Stimulated activated CD4-positive, alpha-beta T cell treated with anti-CD3 and anti-CD28 coated beads, Interleukin-12 subunit alpha, Interleukin-12 subunit beta, amount 100 ng/mL, for 4 hours (primary cell): ENCODE measurements at regions not wholly inside any gene's neighbourhood (a gene's known extent, or its start where the extent isn't known, plus 50 kb on each side); places are given as distances from the start of the nearest gene placed in this dataset.
"Not testable (repeated sequence)": the region's sequence is repeated elsewhere in the genome, so short reads cannot be mapped to it uniquely, and the experiment has no call there.

Experiments used
- DNase-seq: peaks from one replicate; pipeline ENCODE4 v3.0.0-alpha.2; 2020

- DNase-seq = no peak
These were observed 101.7 kb upstream of the SEC14L1 start for GRCh38 chr17:77038884-77039555.

GRCh38 chr17:77042476-77043231 is 98.1 kb upstream of the SEC14L1 start:
- no peak for DNase-seq

GRCh38 chr17:77045441-77046041 is 95.2 kb upstream of the SEC14L1 start:
- no peak for DNase-seq

GRCh38 chr17:77049440-77049839 is 91.3 kb upstream of the SEC14L1 start:
- DNase-seq = no peak

GRCh38 chr17:77050901-77051300 is 89.9 kb upstream of the SEC14L1 start:
- not testable (repeated sequence) for DNase-seq

GRCh38 chr17:77054936-77055335 is 85.8 kb upstream of the SEC14L1 start:
- no peak for DNase-seq

- no peak for DNase-seq
These were observed 85.3 kb upstream of the SEC14L1 start for GRCh38 chr17:77055453-77055852.

- DNase-seq = no peak
These were observed 82.8 kb upstream of the SEC14L1 start for GRCh38 chr17:77058016-77058415.

- DNase-seq = no peak
These were observed 79.1 kb upstream of the SEC14L1 start for GRCh38 chr17:77061669-77062068.

GRCh38 chr17:77064598-77064997 is 76.2 kb upstream of the SEC14L1 start:
- DNase-seq = no peak

- no peak for DNase-seq
These were observed 74.6 kb upstream of the SEC14L1 start for GRCh38 chr17:77066165-77066564.

GRCh38 chr17:77066726-77067409 is 73.9 kb upstream of the SEC14L1 start:
- peak; percentile 34 for DNase-seq

GRCh38 chr17:77068915-77069314 is 71.9 kb upstream of the SEC14L1 start:
- DNase-seq = no peak

GRCh38 chr17:77070888-77071279 is 69.9 kb upstream of the SEC14L1 start:
- DNase-seq = no peak

GRCh38 chr17:77071925-77072490 is 68.8 kb upstream of the SEC14L1 start:
- no peak for DNase-seq

GRCh38 chr17:77072670-77073069 is 68.1 kb upstream of the SEC14L1 start:
- DNase-seq = no peak

GRCh38 chr17:77074681-77075080 is 66.1 kb upstream of the SEC14L1 start:
- no peak for DNase-seq

- no peak for DNase-seq
These were observed 64.5 kb upstream of the SEC14L1 start for GRCh38 chr17:77076124-77076830.

GRCh38 chr17:77083531-77083930 is 57.2 kb upstream of the SEC14L1 start:
- no peak for DNase-seq

- DNase-seq = no peak
These were observed 54.8 kb upstream of the SEC14L1 start for GRCh38 chr17:77085926-77086432.

- DNase-seq = peak; percentile 84
These were observed 54.2 kb upstream of the SEC14L1 start for GRCh38 chr17:77086433-77087010.
